CD4-positive, alpha-beta T cell treated with Interleukin-12 subunit alpha and Interleukin-12 subunit beta, for 1 hour (primary cell): ENCODE measurements at regions not wholly inside any gene's neighbourhood (a gene's known extent, or its start where the extent isn't known, plus 50 kb on each side); places are given as distances from the start of the nearest gene placed in this dataset.

Experiments used
- DNase-seq: peaks from one replicate; pipeline ENCODE4 v3.0.0-alpha.2; 2020

GRCh38 chr14:85233756-85234155 lies 296.2 kb upstream of the FLRT2 start:
- DNase-seq: no peak

- no peak for DNase-seq
These were observed 295.6 kb upstream of the FLRT2 start for GRCh38 chr14:85234156-85235025.

GRCh38 chr14:85235868-85236267 lies 294.1 kb upstream of the FLRT2 start:
- no peak for DNase-seq

- no peak for DNase-seq
These were observed 293.6 kb upstream of the FLRT2 start for GRCh38 chr14:85236296-85236695.

- no peak for DNase-seq
These were observed 290.2 kb upstream of the FLRT2 start for GRCh38 chr14:85239791-85240190.

- no peak for DNase-seq
These were observed 288.7 kb upstream of the FLRT2 start for GRCh38 chr14:85241022-85241855.

GRCh38 chr14:85242666-85243065 lies 287.3 kb upstream of the FLRT2 start:
- DNase-seq: no peak

- DNase-seq: no peak
These were observed 286.6 kb upstream of the FLRT2 start for GRCh38 chr14:85243321-85243720.

- no peak for DNase-seq
These were observed 282.9 kb upstream of the FLRT2 start for GRCh38 chr14:85247071-85247470.

- DNase-seq: no peak
These were observed 280.9 kb upstream of the FLRT2 start for GRCh38 chr14:85248881-85249635.

- DNase-seq: no peak
These were observed 279.3 kb upstream of the FLRT2 start for GRCh38 chr14:85250414-85251189.

GRCh38 chr14:85252011-85252410 lies 277.9 kb upstream of the FLRT2 start:
- DNase-seq: no peak

- DNase-seq: no peak
These were observed 275.2 kb upstream of the FLRT2 start for GRCh38 chr14:85254711-85255110.

GRCh38 chr14:85257287-85257686 lies 272.7 kb upstream of the FLRT2 start:
- DNase-seq: no peak

- DNase-seq: no peak
These were observed 265.8 kb upstream of the FLRT2 start for GRCh38 chr14:85263916-85264675.

GRCh38 chr14:85273099-85273677 lies 256.8 kb upstream of the FLRT2 start:
- DNase-seq: no peak

- no peak for DNase-seq
These were observed 256.0 kb upstream of the FLRT2 start for GRCh38 chr14:85273952-85274351.

GRCh38 chr14:85276161-85276978 lies 253.6 kb upstream of the FLRT2 start:
- DNase-seq: no peak

GRCh38 chr14:85276979-85277228 lies 253.0 kb upstream of the FLRT2 start:
- DNase-seq: no peak

GRCh38 chr14:85279407-85279806 lies 250.5 kb upstream of the FLRT2 start:
- DNase-seq: no peak

- DNase-seq: no peak
These were observed 249.9 kb upstream of the FLRT2 start for GRCh38 chr14:85280074-85280473.
